ENCODE measurements at regions not wholly inside any gene's neighbourhood (a gene's known extent, or its start where the extent isn't known, plus 50 kb on each side); places are given as distances from the start of the nearest gene placed in this dataset.
"Not testable (repeated sequence)": the region's sequence is repeated elsewhere in the genome, so short reads cannot be mapped to it uniquely, and the experiment has no call there.

DNA sequence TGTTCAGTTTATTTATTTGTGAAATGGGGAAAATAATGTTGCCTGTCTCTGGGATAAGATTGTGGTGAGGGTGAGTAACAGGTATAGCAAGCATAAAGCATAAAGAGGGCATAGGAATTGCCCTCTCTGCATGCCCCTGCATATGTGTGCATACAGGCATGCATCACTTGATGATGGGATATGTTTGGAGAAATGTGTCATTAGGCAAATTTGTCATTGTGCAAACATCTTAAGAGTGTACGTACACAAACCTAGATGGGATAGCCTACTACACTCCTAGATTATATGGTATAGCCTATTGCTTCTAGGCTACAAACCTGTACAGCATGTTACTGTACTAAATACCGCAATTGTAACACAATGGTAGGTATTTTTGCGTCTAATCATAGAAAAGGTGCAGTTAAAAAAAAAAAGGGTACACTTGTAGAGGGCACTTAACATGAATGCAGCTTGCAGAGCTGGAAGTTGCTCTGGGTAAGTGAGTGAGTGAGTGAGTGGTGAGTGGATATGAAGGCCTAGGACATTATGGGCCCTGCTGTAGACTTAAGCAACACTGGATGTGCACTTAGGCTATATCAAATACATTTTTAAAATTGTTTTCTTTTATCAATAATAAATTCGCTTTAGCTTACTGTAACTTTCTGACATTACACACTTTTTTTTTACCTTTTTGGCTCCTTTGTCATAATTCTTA is 386.5 kb upstream of the ANKRD30A start:
- TF ChIP-seq, protein P1, sequence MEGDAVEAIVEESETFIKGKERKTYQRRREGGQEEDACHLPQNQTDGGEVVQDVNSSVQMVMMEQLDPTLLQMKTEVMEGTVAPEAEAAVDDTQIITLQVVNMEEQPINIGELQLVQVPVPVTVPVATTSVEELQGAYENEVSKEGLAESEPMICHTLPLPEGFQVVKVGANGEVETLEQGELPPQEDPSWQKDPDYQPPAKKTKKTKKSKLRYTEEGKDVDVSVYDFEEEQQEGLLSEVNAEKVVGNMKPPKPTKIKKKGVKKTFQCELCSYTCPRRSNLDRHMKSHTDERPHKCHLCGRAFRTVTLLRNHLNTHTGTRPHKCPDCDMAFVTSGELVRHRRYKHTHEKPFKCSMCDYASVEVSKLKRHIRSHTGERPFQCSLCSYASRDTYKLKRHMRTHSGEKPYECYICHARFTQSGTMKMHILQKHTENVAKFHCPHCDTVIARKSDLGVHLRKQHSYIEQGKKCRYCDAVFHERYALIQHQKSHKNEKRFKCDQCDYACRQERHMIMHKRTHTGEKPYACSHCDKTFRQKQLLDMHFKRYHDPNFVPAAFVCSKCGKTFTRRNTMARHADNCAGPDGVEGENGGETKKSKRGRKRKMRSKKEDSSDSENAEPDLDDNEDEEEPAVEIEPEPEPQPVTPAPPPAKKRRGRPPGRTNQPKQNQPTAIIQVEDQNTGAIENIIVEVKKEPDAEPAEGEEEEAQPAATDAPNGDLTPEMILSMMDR (conservative IDR thresholded peaks at IDR 0.05): no peak
- TF ChIP-seq EZH2 (IDR thresholded peaks at IDR 0.05; ENCODE audit: low read depth): no peak
- DNase-seq: no peak
- no peak overlapping the region for H2AFZ ChIP-seq
- no peaks in the 10 kb centered on the region for H4K20me1 ChIP-seq (ENCODE audit: insufficient read depth)
- no TSS peak for BruUV-seq (replicated peaks)
- no peaks in the 10 kb centered on the region for H3K79me2 ChIP-seq (ENCODE audit: low read depth)
- no peak overlapping the region for H3K27ac ChIP-seq
- no peaks in the 10 kb centered on the region for H3K27me3 ChIP-seq (ENCODE audit: insufficient read depth, low read depth)
- H3K4me3 ChIP-seq: no peak overlapping the region
- no peaks in the 10 kb centered on the region for H3K36me3 ChIP-seq (ENCODE audit: low read depth)
- CTCF ChIA-PET: no interaction called here
- intact Hi-C loops (cut with micrococcal nuclease; ENCODE audit: unreplicated experiment): no loop called here
- H3K9me2 ChIP-seq (ENCODE audit: insufficient read depth): no peaks in the 10 kb centered on the region
- H3K4me1 ChIP-seq (replicated peaks; ENCODE audit: insufficient read depth): no peaks in the 10 kb centered on the region
- POLR2A ChIA-PET (ENCODE audit: unreplicated experiment): no interaction called here
- H3K9me3 ChIP-seq (ENCODE audit: insufficient read depth, low read depth): no peaks in the 10 kb centered on the region
- no peak overlapping the region for H3K4me2 ChIP-seq
- H3F3A ChIP-seq (ENCODE audit: insufficient read depth, low read depth): no peaks in the 10 kb centered on the region

GRCh38 chr10:36736311-36736710 is 389.1 kb upstream of the ANKRD30A start:
- Histone ChIP-seq H3K4me1 (replicated peaks; ENCODE audit: insufficient read depth) (no peaks in the 10 kb centered on the region), H3K9me3 (ENCODE audit: insufficient read depth, low read depth) (no peaks in the 10 kb centered on the region), H2AFZ (no peak overlapping the region), H3K4me2 (no peak overlapping the region), H3K4me3 (no peak overlapping the region), H3K27ac (no peak overlapping the region), H3K9me2 (ENCODE audit: insufficient read depth) (no peaks in the 10 kb centered on the region), H3K79me2 (ENCODE audit: low read depth) (no peaks in the 10 kb centered on the region), H4K20me1 (ENCODE audit: insufficient read depth) (no peaks in the 10 kb centered on the region), H3K36me3 (ENCODE audit: low read depth) (no peaks in the 10 kb centered on the region), H3F3A (ENCODE audit: insufficient read depth, low read depth) (no peaks in the 10 kb centered on the region), H3K27me3 (ENCODE audit: insufficient read depth, low read depth) (no peaks in the 10 kb centered on the region)
- no peak for DNase-seq
- ChIA-PET POLR2A (ENCODE audit: unreplicated experiment) (no interaction called here), CTCF (no interaction called here)
- no TSS peak for BruUV-seq (replicated peaks)
- intact Hi-C loops (cut with micrococcal nuclease; ENCODE audit: unreplicated experiment): no loop called here
- TF ChIP-seq EZH2 (IDR thresholded peaks at IDR 0.05; ENCODE audit: low read depth): no peak
- TF ChIP-seq, protein P1 (conservative IDR thresholded peaks at IDR 0.05): no peak

- BruUV-seq (replicated peaks); H3K36me3 ChIP-seq (ENCODE audit: low read depth); H3F3A ChIP-seq (ENCODE audit: insufficient read depth, low read depth); CTCF ChIA-PET; H3K79me2 ChIP-seq (ENCODE audit: low read depth); H4K20me1 ChIP-seq (ENCODE audit: insufficient read depth); H3K9me2 ChIP-seq (ENCODE audit: insufficient read depth); POLR2A ChIA-PET (ENCODE audit: unreplicated experiment); H3K4me3 ChIP-seq; H3K9me3 ChIP-seq (ENCODE audit: insufficient read depth, low read depth); H3K4me2 ChIP-seq; H3K4me1 ChIP-seq (replicated peaks; ENCODE audit: insufficient read depth); H2AFZ ChIP-seq; DNase-seq; intact Hi-C loops (cut with micrococcal nuclease; ENCODE audit: unreplicated experiment); H3K27ac ChIP-seq; H3K27me3 ChIP-seq (ENCODE audit: insufficient read depth, low read depth): not testable (repeated sequence)
Observed at GRCh38 chr10:36734590-36734989, 390.8 kb upstream of the ANKRD30A start.

DNA sequence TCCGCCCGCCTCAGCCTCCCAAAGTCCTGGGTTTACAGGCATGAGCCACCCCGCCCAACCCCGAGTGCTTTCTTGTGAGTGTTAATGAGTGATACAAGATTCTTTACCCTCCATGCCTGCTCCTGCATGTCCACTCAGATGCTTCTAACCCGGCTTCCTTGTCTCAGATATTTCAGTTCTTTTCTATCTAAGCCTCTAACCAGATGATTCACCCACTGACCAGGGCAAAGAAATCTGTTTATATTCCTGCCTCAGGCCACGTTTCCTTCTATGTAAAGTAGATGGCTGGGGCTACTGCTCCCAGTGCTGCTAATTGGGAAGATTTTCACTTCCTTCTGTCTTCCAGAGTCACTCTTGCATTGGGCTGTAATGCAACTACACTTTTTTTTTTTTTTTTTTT is 395.1 kb upstream of the ANKRD30A start:
- POLR2A ChIA-PET (ENCODE audit: unreplicated experiment): no interaction called here
- intact Hi-C loops (cut with micrococcal nuclease; ENCODE audit: unreplicated experiment): no loop called here

More for the DNA sequence above, 395.1 kb upstream of the ANKRD30A start:
- CTCF ChIA-PET: no interaction called here
- Histone ChIP-seq H3K4me1 (replicated peaks; ENCODE audit: insufficient read depth) (no peaks in the 10 kb centered on the region), H4K20me1 (ENCODE audit: insufficient read depth) (no peaks in the 10 kb centered on the region), H3K36me3 (ENCODE audit: low read depth) (no peaks in the 10 kb centered on the region), H3K27me3 (ENCODE audit: insufficient read depth, low read depth) (no peaks in the 10 kb centered on the region), H2AFZ (no peak overlapping the region), H3K79me2 (ENCODE audit: low read depth) (no peaks in the 10 kb centered on the region), H3K9me3 (ENCODE audit: insufficient read depth, low read depth) (no peaks in the 10 kb centered on the region), H3K27ac (no peak overlapping the region), H3F3A (ENCODE audit: insufficient read depth, low read depth) (no peaks in the 10 kb centered on the region), H3K4me2 (no peak overlapping the region), H3K4me3 (no peak overlapping the region), H3K9me2 (ENCODE audit: insufficient read depth) (no peaks in the 10 kb centered on the region)
- no TSS peak for BruUV-seq (replicated peaks)
- TF ChIP-seq, protein P1 (conservative IDR thresholded peaks at IDR 0.05): no peak
- TF ChIP-seq EZH2 (IDR thresholded peaks at IDR 0.05; ENCODE audit: low read depth): no peak
- DNase-seq: no peak
